HG02870 (cell line): ENCODE measurements at regions not wholly inside any gene's neighbourhood (a gene's known extent, or its start where the extent isn't known, plus 50 kb on each side); places are given as distances from the start of the nearest gene placed in this dataset.
"Not testable (repeated sequence)": the region's sequence is repeated elsewhere in the genome, so short reads cannot be mapped to it uniquely, and the experiment has no call there.

Experiments
- ATAC-seq: cut with Tn5 transposase; IDR thresholded peaks from one replicate; pipeline ENCODE4 v1.9.1; 2021; ENCODE audit warnings: mild to moderate bottlenecking, moderate library complexity; ENCODE audit not compliant: unreplicated experiment

DNA sequence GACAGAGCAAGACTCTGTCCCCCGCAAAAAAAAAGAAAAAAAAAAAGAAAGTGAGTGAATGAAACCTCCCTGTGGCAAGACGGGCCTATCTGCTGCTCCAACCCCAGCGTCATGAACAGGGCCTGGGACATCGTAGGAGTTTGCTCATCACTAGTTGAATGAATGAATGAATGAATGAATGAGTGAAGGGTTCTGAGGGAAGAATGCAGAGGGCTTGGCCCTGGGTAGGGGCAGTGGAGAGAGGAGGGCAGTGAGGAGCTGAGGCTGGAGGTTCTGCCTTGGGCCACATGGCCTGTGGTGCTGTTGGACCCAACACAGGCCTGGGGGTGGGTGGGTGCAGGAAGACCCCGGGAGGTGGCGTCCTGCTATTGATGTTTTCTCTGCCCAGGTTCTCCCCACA, 125.5 kb upstream of the CIBAR2 start:
- ATAC-seq: no peak

DNA sequence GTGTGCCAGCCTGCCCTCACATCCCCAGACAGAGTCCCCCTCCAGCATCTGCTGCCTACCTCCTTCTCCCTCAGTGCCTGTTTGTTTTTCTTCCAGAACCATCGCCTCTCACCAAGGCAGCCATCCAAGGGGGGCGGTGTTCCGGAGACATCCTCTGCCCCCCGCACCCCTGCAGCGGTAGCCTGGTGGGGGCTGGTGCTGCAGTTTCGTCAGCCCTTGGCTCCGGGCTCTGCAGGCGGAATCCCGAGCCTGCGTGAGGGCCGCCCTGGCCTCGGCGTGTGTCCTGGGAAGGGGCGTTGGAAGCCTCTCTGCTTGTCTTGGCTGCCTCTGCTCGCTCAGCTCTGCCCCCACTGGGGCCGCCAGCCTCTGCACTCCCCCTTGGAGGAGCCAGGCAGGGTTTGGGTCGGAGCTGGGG, 126.0 kb upstream of the CIBAR2 start:
- no peak for ATAC-seq

DNA sequence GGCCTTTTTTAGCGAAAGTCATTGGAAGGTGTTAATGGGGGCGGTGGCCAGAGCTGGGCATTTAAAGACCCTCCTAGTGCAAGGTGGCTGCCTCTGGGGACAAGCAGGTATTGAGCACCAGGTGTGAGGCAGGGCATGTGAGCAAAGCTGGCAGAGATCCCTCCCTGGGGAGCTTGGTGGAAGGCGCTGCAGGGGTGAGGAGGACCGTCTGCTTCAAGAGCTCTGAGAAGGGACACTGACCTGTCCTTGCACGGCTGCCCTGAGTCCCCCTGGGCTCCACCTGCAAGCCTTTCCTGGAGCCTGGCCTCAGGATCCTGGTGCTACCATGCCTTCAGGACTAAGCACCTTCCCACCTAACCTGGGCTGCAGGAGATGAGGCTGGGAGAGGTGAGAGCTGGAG, 127.0 kb upstream of the CIBAR2 start:
- ATAC-seq: no peak

DNA sequence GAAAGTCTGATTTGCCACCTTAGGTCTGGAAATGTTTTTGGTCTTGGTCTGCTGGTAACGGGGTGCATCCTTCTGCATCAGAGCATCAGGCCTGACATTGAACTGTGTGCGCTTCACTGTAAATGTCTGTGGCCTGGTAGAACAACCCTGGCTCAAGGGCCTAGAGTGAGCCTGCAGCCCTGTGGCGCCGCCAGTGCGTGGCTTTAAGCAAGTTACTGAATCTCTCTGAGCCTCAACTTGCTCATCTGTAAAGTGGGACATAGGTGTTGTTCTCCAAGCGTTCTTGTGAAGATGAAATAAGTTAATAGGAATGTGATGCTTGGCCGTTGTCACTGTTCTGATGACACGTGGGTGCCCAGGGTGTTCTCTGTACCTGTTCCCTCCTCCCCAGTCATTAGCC, 127.6 kb upstream of the CIBAR2 start:
- ATAC-seq: no peak

DNA sequence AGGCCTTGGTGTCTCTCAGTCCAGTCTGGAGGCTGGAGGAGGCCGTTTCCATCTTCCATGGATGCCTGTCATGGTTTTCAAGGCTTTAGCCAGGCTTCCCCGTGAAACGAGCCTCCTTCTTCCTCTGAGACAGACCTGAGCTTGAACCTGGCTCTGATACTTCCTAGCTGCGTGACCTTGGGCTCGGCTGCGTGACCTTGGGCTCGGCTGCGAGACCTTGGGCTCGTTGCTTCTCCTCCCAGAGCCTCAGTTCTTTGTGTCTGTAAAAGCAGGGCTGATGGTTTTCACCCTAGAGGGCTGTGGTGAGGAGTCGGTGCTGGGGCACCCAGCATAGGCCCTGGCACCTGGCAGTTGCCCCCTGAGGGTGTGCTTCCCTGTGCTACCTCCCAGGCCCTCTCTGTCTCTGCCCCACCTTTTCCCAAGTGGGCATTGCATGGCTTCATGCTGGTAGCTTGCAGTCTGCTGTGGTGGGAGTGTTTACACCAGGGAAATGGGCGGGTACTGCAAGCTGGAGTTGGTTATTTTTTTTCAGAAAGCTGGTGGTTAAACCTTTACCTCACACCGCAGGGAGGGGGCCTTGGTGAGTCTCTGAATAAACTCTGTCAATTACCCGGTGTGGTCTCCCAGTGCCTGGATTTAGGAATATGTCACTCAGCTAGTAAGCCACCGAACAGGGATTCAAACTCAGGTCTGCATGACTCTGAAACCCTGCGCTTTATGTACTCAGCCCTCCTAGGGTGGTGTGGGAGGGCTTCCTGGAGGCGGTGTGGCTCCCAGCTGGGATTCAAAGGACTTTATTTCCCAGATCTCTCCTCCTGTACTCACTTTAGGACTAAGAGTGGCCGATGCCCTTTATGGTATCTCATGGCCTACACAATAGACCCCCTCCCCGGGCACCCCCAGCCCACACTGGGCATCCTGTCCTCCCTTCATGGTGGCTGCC, 129.0 kb upstream of the CIBAR2 start:
- ATAC-seq: no peak

DNA sequence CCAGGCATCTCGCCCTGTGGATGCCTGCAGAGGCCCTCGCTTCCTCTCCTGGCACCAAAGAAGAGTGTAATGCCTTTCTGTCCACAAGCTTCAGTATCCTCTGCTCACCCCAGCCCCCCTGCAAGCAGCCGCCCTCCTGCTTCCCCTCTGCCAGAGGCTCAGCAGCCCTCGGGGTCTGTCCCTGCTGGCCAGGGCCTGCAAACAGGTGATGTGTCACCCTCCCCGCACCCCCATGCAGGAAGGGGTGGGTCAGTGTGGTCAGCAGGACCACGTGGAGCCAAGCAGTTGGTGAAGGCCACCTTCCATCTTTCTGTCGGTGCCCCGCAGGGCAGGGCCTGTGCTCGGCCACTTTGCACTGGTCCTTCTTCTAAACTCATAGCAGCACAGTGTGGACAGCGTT, 129.9 kb upstream of the CIBAR2 start:
- ATAC-seq: no peak

DNA sequence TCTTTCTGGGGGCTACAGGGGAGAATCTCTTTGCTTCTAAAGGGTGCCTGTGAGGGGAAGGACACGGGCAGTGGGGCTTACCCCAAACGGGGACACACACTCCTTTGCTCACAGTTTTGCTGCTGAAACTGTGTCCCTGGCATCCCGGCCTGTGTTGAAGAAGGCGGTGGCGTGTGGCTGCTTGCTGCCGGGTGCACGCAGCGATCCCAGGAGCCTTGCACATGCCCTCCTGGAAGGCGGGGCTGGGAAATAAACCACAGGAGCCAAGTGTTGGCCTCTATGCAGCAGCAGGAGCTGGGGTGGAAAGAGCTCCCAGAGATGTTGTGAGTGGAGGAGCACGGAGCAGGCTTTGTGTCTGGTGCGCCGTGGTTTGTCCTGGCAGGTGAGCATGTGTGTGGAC, 131.0 kb upstream of the CIBAR2 start:
- no peak for ATAC-seq

DNA sequence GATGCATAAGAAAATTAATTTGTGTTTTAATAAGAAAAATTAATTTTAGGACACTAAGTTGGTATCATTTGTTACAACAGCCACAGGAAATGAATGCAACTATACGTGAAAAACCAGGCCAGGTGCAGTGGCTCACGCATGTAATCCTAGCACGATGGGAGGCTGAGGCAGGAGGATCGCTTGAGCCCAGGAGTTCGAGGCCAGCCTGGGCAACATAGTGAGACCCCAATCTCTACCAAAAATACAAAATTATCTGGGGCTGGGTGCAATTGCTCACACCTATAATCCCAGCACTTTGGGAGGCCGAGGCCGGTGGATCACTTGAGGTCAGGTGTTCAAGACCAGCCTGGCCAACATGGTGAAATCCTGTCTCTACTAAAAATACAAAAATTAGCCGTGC, 132.2 kb upstream of the CIBAR2 start:
- ATAC-seq: not testable (repeated sequence)

DNA sequence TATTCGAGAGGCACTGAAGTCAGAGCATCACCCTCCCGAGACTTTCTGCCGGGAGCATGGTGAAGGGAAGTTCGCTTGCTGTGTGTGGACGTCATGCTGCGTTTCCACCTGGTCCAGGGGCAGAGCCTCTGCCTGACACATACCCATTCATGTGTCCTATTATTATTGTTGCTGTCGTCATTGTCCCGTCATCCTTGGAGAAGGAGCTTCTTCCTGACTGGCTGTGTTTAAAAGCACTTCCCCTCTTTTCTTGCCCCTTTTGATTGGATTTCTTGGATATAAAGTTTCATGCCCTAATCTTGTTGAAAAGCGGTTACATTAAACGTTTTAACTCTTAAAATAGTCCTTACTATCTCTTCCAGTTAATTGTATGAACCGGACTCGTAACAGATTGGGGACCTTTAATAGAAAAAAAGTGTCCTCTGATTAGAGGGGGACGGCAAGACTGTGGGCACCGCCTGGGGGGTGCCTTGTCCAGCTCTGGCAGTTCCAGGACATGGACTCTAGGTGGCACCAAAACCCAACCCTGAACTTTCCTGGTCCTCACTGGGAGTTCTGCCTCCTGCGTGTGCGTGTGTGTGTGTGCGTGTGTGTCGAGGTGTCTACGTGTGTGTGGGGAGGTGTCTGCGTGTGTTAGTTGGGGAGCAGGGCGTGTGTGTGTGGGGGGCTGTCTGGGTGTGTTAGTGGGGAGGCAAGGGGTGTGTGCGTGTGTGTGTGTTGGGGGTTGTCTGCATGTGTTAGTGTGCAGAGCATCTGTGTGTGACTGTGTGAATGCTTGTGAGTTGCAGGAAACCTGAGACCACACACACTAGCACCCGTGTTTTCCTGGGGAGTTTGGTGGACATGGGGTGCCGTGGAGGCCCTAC, 133.3 kb upstream of the CIBAR2 start:
- ATAC-seq: no peak

DNA sequence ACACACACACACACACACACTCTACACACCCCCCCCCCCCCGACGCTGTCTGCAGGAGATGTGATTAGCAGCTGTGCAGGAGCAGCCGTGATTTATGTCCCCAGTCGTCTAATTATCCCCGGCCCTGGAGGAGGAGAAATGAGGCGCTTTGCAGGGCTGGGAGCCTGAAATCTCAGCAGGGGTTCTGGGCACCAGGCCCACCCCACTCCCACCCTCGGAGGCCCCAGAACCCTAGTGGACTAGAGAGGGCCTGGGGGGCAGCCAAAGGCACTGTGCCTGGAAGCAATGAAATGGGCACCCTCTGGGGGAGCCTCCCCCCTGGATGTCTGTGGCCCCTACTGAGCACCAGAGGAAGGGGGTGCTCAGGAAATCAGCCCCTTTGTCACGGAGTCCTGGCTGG, 134.2 kb upstream of the CIBAR2 start:
- no peak for ATAC-seq

DNA sequence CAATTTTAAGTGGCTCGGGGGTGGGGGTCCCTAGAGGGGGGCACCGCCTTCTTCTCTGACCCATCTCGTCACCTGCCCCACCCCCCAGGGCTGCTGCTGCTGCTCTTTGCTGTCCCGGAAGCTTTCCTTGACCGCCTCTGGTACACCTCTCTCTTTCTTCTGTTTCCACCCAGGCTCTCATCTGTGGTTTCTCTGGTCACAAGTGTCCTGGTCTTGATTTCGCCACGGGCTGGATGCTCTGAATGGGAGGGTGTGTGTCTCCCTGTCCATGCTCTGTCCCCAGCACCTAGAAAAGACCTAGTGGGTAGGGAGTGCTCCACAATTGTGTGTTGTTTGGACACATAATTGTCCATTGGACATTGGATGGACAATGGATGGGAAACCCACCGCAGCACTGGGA, 134.7 kb upstream of the CIBAR2 start:
- ATAC-seq: no peak

DNA sequence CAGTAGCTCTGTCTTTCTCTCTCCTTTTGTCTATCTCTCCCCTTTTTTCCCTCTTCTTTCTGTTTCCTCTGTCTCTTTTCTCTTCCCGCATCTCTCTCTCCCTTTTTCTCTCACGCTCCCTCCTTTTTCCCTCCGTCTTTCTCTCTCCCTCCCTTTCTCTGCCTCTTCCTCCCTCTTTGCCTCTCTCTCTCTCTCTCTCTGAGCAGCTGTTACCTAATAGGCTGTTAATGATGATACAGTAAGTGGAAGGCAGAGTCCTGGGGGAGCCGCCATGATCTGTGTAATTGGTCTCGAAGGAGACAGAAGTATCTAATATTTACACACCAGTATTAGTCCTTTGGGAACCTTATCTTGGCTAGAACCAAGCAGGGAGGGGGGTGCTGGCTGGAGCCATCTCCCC, 136.1 kb upstream of the CIBAR2 start:
- ATAC-seq: no peak

DNA sequence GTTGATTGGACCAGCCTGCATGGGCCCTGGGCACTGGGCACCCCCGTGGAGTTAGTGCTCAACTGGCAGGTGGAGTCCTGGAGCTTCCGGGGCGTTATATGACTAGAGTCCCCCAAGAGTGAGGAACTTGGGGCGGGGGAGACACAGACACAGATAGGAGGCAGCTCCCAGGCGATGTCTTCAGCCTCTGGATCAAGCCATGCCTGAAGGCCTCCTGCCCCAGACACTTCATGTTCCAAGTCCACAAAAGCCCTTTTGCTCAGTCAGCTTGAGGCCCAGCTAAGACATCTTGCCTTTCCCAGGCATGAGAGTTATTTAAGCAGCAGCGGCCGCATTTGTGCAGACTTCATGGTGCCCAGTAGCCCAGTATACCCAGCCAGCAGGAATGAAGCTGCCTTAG, 136.6 kb upstream of the CIBAR2 start:
- ATAC-seq: no peak

DNA sequence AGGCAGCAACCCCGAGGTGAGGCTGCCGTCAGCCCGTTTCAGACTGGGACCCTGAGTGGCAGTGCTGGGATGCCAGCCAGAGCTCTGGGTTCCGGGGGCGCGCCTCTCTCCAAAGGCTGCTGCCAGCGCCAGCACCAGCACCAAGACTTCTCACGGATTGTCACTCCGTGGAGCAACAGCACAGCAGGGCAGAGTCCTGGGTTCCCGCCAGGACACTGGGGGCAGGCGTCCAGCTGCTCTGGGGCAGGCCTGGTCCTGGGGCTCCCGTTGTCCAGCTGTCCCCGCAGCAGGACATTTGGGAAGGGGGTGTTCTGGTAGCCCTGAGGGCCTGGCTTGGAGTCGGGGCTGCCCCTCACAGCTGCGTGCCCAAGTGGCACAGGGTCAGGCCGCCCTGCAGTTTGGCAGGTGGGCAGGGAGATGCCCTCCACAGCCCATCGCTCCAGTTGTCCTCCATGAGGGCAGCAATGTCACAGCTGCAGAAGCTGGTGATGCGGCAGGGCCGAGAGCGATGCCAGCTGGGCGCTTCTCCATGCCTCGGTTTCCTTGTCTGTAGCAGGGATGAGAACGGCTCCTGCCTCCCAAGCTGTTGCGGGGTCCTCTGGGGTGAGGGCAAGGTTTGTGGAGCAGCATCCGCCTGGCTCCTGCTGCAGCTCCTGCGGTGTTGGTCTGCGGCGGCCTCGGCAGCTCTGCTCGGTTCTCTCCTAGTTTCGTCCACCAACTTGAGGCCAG, 137.3 kb upstream of the CIBAR2 start:
- no peak for ATAC-seq

DNA sequence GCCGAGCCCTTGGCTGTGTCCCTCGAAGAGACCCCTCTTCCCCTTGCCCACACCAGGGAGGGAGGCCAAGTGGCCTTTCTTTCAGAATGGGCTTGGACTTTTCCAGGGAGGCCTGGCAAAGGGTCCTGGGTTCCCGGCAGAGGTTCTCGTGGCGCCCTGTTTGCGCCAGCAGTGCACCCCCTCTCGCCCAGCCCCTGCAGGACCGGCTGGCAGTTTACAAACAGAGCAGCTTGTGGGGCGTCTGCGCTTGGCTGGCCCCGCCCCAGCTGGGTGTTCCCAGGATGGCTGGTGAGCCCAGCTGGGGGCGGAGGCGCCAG, 137.8 kb upstream of the CIBAR2 start:
- ATAC-seq: no peak

DNA sequence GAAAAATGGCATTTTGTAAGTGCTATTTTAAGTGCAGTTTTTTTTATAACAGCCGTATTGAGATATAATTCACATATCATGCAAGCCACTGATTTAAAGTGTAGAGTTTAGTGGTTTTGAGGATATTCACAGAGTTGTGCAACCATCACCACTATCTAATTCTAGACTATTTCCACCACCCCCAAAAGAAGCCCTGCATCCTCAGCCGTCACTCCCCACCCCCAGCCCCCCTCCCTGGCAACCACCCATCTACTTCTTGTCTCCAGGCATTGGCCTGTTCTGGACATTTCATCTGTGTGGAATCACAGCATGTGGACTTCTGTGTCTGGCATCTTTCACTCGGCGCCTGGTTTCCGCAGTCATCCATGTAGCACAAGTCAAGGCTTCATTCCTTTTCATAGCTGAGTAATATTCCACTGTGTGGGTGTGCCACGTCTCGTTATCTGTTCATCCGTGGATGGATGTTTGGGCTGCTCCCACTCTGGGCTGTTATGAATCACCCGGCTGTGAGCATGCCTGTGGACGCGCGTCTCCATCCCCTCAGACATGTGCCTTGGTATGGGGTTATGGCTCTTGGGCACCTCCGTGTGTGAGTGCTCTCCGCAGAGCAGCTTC, 138.4 kb upstream of the CIBAR2 start:
- ATAC-seq: no peak

DNA sequence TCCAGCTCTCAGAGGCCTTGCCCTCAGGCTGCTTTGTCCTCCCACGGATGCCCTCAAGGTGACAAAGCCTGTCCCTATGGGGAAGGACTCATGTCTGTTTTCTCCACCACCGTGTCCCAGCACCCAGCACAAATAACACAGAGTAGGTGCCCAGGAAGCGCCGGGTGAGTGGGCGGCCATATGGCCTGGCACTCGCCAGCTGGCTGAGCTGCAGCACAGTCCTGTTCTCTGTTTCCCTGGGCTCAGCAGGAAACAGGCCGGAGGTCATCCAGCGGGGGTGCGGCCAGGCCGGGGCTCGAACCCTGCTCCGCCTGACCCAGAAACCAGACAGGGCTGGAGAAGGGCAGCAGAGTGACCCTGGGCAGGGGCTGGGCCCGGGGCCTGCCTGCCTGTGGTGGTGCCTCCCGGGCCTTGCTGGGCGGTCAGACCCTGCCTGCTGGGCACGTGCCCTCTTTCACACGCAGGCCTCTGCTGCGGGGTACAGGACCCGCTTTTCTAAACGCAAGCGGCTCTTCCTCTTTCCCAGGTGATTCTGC, 139.0 kb upstream of the CIBAR2 start:
- no peak for ATAC-seq

DNA sequence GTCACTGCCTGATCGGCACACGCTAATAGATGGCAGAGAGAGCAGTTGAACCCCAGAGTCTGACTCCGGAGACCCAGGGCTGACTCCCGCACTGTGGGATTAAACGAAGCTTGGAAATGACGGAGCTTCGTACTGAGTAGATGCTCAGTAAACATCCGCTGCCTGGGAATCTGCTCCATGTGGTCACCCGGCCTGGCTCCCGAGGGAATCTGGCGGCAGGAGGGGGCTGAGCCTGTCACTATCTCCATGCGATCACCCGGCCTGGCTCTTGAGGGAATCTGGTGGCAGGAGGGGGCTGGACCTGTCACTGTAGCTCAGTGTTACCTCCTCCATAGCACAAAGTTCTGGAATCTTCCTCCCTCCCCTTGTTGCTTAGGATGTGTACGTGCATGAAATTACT, 139.7 kb upstream of the CIBAR2 start:
- ATAC-seq: no peak

DNA sequence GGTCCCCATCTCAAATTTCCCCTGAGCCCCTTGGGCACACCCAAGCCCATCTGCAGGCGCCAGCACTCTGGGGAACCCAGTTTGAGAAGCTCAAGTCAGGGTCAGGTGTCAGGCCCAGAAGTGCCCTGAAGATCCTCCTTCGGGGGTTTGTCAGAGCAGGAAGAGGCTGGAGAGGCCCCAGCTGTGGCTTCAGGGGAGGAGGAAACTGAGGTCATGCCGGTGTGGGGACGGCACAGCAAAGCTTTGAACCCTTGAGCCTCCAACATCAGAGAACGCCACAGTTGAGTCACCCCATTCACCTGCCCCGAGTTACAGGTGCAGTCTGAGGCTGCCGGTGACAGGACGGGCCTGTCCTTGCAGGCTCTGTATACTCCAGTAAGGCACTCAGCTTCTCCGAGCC, 140.2 kb upstream of the CIBAR2 start:
- ATAC-seq: no peak

DNA sequence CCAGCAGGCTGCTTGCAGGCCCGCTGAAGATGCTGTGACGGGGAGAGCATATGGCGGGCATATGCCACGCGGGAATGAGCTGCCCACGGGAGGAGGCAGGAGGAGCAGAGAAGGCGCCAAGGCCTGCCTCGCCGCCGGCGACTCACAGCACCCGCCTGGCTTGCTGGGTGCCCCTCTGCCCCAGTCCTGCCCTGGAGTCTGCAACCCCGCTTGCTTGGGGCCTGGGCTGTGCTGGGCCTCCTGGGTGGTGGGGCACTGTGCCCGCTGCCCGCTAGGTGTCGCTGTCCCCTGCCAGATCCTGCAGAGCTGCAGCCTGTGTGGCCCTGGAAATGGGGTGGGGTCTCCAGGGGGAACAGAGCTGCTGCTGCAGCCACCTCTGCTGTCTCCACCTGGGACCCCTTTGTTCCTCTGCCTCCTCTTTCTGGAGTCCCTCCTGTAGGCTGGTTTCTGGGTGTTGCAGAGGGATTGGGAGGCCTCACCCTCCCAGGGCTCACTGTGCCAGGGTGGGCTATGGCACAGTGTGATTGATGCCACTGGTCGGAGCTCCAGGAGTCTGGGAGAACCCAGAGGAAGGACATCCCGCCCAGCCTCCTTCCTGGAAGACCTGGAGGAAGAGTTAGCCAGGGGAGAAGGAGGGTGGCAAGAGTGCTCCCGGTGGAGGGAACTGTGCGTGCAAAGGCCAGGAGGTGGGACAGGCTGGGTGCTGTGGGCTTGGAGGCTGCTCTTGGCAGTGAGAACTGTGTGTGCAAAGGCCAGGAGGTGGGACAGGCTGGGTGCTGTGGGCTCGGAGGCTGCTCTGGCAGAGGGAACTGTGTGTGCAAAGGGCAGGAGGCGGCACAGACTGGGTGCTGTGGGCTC, 141.0 kb upstream of the CIBAR2 start:
- ATAC-seq: no peak
